Sigmoid colon (tissue), 4 donors: ENCODE measurements at regions not wholly inside any gene's neighbourhood (a gene's known extent, or its start where the extent isn't known, plus 50 kb on each side); places are given as distances from the start of the nearest gene placed in this dataset.

Experiments used
- POLR2A ChIP-seq, 2 donors: fragments of 450-650 bp; IDR thresholded peaks; one replicate each; pipeline ENCODE4 v1.6.1; 2016; ENCODE audit warnings: antibody characterized with exemption in 2 of 2, mild to moderate bottlenecking in 2 of 2, moderate library complexity in 2 of 2
- POLR2AphosphoS5 ChIP-seq, 4 donors: sonication (generic); formaldehyde crosslinking; IDR thresholded peaks; one replicate each; pipeline ENCODE4 v1.6.1; 2017; ENCODE audit warnings: antibody characterized with exemption in 4 of 4
- TF ChIP-seq, protein P1 (sequence below), 4 experiments: fragments of 450-650 bp in 3 of 4; fragments of 200-600 bp in 1 of 4; IDR thresholded peaks; one replicate each; pipeline ENCODE4 v1.5.1; 2016 to 2019; ENCODE audit warnings: antibody characterized with exemption in 4 of 4, mild to moderate bottlenecking in 3 of 4, moderate library complexity in 2 of 4

DNA sequence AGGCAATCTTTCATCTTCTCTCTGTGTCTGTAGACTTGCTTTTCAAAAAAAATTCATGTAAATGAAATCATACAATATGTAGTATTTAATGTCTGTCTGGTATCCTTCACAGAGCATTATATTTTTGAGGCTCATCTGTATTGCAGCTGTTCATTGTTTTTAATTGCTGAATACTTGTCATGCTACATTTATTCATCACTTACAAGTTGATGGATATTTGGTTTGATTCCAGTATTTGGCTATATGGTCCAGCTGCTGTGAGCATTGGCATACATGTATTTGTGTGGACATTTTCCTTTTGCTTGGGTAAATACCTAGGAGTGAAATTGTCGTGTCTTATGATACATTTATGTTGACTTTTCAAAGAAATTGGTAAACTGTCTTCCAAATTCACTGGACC, 441.4 kb downstream of the DCDC2C start:
- TF ChIP-seq POLR2AphosphoS5 (IDR thresholded peaks at IDR 0.05) (no peak), POLR2A (IDR thresholded peaks at IDR 0.05) (no peak)
- TF ChIP-seq, protein P1, sequence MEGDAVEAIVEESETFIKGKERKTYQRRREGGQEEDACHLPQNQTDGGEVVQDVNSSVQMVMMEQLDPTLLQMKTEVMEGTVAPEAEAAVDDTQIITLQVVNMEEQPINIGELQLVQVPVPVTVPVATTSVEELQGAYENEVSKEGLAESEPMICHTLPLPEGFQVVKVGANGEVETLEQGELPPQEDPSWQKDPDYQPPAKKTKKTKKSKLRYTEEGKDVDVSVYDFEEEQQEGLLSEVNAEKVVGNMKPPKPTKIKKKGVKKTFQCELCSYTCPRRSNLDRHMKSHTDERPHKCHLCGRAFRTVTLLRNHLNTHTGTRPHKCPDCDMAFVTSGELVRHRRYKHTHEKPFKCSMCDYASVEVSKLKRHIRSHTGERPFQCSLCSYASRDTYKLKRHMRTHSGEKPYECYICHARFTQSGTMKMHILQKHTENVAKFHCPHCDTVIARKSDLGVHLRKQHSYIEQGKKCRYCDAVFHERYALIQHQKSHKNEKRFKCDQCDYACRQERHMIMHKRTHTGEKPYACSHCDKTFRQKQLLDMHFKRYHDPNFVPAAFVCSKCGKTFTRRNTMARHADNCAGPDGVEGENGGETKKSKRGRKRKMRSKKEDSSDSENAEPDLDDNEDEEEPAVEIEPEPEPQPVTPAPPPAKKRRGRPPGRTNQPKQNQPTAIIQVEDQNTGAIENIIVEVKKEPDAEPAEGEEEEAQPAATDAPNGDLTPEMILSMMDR (IDR thresholded peaks at IDR 0.05) = no peak
